ENCODE measurements at regions not wholly inside any gene's neighbourhood (a gene's known extent, or its start where the extent isn't known, plus 50 kb on each side); places are given as distances from the start of the nearest gene placed in this dataset.

DNA sequence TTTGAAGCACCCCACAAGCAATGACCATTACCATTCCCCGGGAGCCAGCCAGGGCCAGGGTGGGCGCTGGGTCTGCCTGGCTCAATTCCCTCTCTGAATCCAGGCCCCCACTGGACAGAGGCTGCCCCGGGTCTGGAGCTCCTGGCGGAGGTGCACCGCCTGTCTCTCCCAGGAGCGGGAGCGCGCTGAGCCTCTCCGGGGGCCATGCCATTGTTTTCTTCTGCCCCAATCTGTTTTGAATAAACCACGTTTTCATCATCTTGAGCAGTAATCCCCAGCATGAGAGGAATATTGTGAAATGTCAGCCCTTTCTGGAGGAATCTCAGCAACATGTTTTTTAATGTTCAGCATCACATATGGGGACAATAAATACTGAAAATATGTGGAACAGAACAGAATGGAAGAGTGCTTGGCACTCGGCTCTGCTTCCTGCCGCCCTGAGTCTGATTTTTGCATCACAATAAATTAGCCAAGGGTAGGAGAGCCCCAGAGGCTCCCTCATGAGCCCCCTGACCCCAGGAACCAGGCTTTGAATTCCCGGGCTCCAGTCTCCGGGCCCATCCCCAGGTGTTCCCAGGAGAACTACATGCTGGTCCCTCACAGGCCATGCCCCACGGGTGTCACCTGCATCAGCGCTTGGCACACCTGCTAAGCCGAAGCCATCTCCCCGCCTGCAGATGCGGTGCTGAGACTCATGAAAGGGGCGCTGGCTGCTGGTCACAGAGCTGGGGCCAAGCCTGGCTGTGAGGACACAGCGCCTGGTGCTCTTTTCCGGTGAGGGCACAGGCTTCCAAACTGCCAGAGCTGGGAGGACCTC lies 88.8 kb downstream of the INHBB start:
- H3K18ac ChIP-seq (ENCODE audit: insufficient read length, low read depth, low read length) = no peak overlapping the region
- no peak overlapping the region for H4K8ac ChIP-seq (replicated peaks; ENCODE audit: insufficient read length, low read depth, low read length)
- no CpG with 5 or more reads among the region's 22 CpGs for whole genome bisulfite sequencing (ENCODE audit: extremely low coverage, insufficient read length, low lambda C conversion rate)
- Mint-ChIP-seq H3K4me1 (peaks cover 37 to 39% of the 10 kb centered on the region in 2 experiments), H3K9me3 (no peaks in the 10 kb centered on the region; a peak in 1 of 5 replicates), H3K36me3 (ENCODE audit: insufficient read depth in 1 of 3, low read depth in 3 of 3) (no peaks in the 10 kb centered on the region; a peak in 1 of 7 replicates), H3K27ac (no peak overlapping the region), H3K4me3 (peak overlapping the region in 1 of 2 experiments; percentile 16; a peak in 2 of 5 replicates), H3K27me3 (ENCODE audit: low read depth) (peaks cover 97% of the 10 kb centered on the region)
- no peak overlapping the region for H2AK5ac ChIP-seq (ENCODE audit: insufficient read length, low read length)
- no peak overlapping the region for H2BK15ac ChIP-seq (ENCODE audit: low read depth, low read length)
- H2BK20ac ChIP-seq (ENCODE audit: low read depth, low read length, poor library complexity, severe bottlenecking) = no peak overlapping the region
- H2BK5ac ChIP-seq (ENCODE audit: insufficient read length, low read length) = no peak overlapping the region
- no peaks in the 10 kb centered on the region for H3K9me3 ChIP-seq (ENCODE audit: control insufficient read depth, low read depth, low read length)
- H3K23me2 ChIP-seq (ENCODE audit: insufficient read length, low read depth, low read length, poor library complexity, severe bottlenecking) = no peaks in the 10 kb centered on the region
- H3K14ac ChIP-seq (ENCODE audit: insufficient read depth, low read length) = no peak overlapping the region
- no peak overlapping the region for H3K4ac ChIP-seq (ENCODE audit: low read depth, low read length)
- no peaks in the 10 kb centered on the region for H3K79me1 ChIP-seq (ENCODE audit: insufficient read depth, low read depth, low read length, poor library complexity, severe bottlenecking)
- H2BK120ac ChIP-seq (ENCODE audit: low read depth, low read length, poor library complexity, severe bottlenecking) = no peak overlapping the region
- H3K23ac ChIP-seq (ENCODE audit: insufficient read length, low read depth, low read length) = no peak overlapping the region
- H4K91ac ChIP-seq (ENCODE audit: insufficient read length, low read depth, low read length) = no peak overlapping the region
- no peak overlapping the region for H2AFZ ChIP-seq (ENCODE audit: low read length)
- H4K5ac ChIP-seq (ENCODE audit: insufficient read length, low read depth, low read length) = no peak overlapping the region
- no peak overlapping the region for H3K27ac ChIP-seq (ENCODE audit: insufficient read length, low read depth, low read length)
- TF ChIP-seq CTCF (conservative IDR thresholded peaks at IDR 0.05) = no peak
- no peak overlapping the region for H3K56ac ChIP-seq (ENCODE audit: insufficient read length, low read depth, low read length)
- H3K4me1 ChIP-seq (ENCODE audit: insufficient read depth, low read length) = peaks cover 8% of the 10 kb centered on the region; the same call in 1 of the 2 replicates
- no peaks in the 10 kb centered on the region for H3K79me2 ChIP-seq (ENCODE audit: insufficient read depth, low read length)
- no peaks in the 10 kb centered on the region for H4K20me1 ChIP-seq (ENCODE audit: control insufficient read depth, insufficient read depth, insufficient read length)
- no peak overlapping the region for H3K4me2 ChIP-seq (ENCODE audit: insufficient read depth, insufficient read length, low read length)
- no peak overlapping the region for H3T11ph ChIP-seq (ENCODE audit: low read length)
- no peak overlapping the region for H3K9ac ChIP-seq (ENCODE audit: extremely low read depth, insufficient read length, low read length)
- no peaks in the 10 kb centered on the region; the same call in 1 of the 2 replicates for H3K27me3 ChIP-seq (ENCODE audit: insufficient read depth, low read length)
- DNase-seq = peak; percentile 33
- no peak overlapping the region for H2BK12ac ChIP-seq (ENCODE audit: insufficient read length, low read depth, low read length)

All from H9 (cell line).